SK-N-SH treated with all-trans-retinoic acid at 6 μM for 48 hours (cell line): ENCODE measurements at regions not wholly inside any gene's neighbourhood (a gene's known extent, or its start where the extent isn't known, plus 50 kb on each side); places are given as distances from the start of the nearest gene placed in this dataset.

ENCODE experiments used
- ATAC-seq: fragments of 200-7000 bp; cut with Tn5 transposase; 3 replicates; pipeline ENCODE4 v1.9.1; 2020; ENCODE audit warnings: mild to moderate bottlenecking, moderate library complexity
- BACH2 ChIP-seq: fragments of 250-450 bp; sonication (Bioruptor Pico); IDR thresholded peaks from 2 replicates; pipeline ENCODE4 v1.9.0; 2021; ENCODE audit warnings: mild to moderate bottlenecking, borderline replicate concordance
- CREB5 ChIP-seq: fragments of 250-450 bp; sonication (Bioruptor Pico); IDR thresholded peaks from 2 replicates; pipeline ENCODE4 v1.5.1; 2020; ENCODE audit warnings: low read depth, mild to moderate bottlenecking, moderate library complexity
- CSDC2 ChIP-seq: fragments of 250-450 bp; sonication (Bioruptor Pico); IDR thresholded peaks from 2 replicates; pipeline ENCODE4 v1.5.0; 2020; ENCODE audit warnings: mild to moderate bottlenecking, moderate library complexity
- ESRRG ChIP-seq: fragments of 250-450 bp; sonication (Bioruptor Pico); IDR thresholded peaks from 2 replicates; pipeline ENCODE4 v1.6.1; 2021; ENCODE audit warnings: mild to moderate bottlenecking
- OSR1 ChIP-seq: fragments of 250-450 bp; sonication (Bioruptor Pico); IDR thresholded peaks from 2 replicates; pipeline ENCODE4 v1.8.0; 2022; ENCODE audit warnings: moderate library complexity, mild to moderate bottlenecking, inconsistent platforms
- POU6F1 ChIP-seq: fragments of 250-450 bp; sonication (Bioruptor Pico); IDR thresholded peaks from 2 replicates; pipeline ENCODE4 v1.8.0; 2021; ENCODE audit warnings: low read depth, mild to moderate bottlenecking, moderate library complexity, borderline replicate concordance
- PPARA ChIP-seq: fragments of 250-450 bp; sonication (Bioruptor Pico); IDR thresholded peaks from 2 replicates; pipeline ENCODE4 v1.5.0; 2020; ENCODE audit warnings: mild to moderate bottlenecking, borderline replicate concordance
- RARB ChIP-seq: fragments of 250-450 bp; sonication (Bioruptor Pico); IDR thresholded peaks from 2 replicates; pipeline ENCODE4 v1.8.0; 2021; ENCODE audit warnings: mild to moderate bottlenecking, moderate library complexity
- SNAI2 ChIP-seq: fragments of 250-450 bp; sonication (Bioruptor Pico); IDR thresholded peaks from 2 replicates; pipeline ENCODE4 v1.5.0; 2020; ENCODE audit warnings: mild to moderate bottlenecking, moderate library complexity
- TCF4 ChIP-seq: fragments of 250-450 bp; sonication (Bioruptor Pico); IDR thresholded peaks from 2 replicates; pipeline ENCODE4 v1.8.0; 2021; ENCODE audit warnings: mild to moderate bottlenecking, moderate library complexity, borderline replicate concordance
- TOX ChIP-seq: fragments of 250-450 bp; sonication (Bioruptor Pico); IDR thresholded peaks from 2 replicates; pipeline ENCODE4 v1.8.0; 2021; ENCODE audit warnings: mild to moderate bottlenecking, moderate library complexity, borderline replicate concordance
- TSHZ2 ChIP-seq: fragments of 250-450 bp; sonication (Bioruptor Pico); IDR thresholded peaks from 2 replicates; pipeline ENCODE4 v1.5.0; 2020; ENCODE audit warnings: mild to moderate bottlenecking, moderate library complexity
- ZC3H10 ChIP-seq: fragments of 250-450 bp; sonication (Bioruptor Pico); IDR thresholded peaks from 2 replicates; pipeline ENCODE4 v1.5.1; 2021; ENCODE audit warnings: mild to moderate bottlenecking, moderate library complexity
- ZFP3 ChIP-seq: fragments of 250-450 bp; sonication (Bioruptor Pico); IDR thresholded peaks from 2 replicates; pipeline ENCODE4 v1.5.0; 2020; ENCODE audit warnings: mild to moderate bottlenecking, moderate library complexity
- ZFP30 ChIP-seq: fragments of 450-650 bp; formaldehyde crosslinking; IDR thresholded peaks from 2 replicates; pipeline ENCODE4 v1.5.0; 2022; ENCODE audit warnings: mild to moderate bottlenecking, moderate library complexity
- ZNF70 ChIP-seq: fragments of 450-650 bp; formaldehyde crosslinking; IDR thresholded peaks from 2 replicates; pipeline ENCODE4 v1.5.0; 2020; ENCODE audit warnings: mild to moderate bottlenecking, moderate library complexity
- ZNF8 ChIP-seq: fragments of 450-650 bp; formaldehyde crosslinking; IDR thresholded peaks from 2 replicates; pipeline ENCODE4 v1.5.0; 2020; ENCODE audit warnings: mild to moderate bottlenecking, moderate library complexity
- TF ChIP-seq, protein P1 (sequence below): fragments of 250-450 bp; sonication (Bioruptor Pico); IDR thresholded peaks from 2 replicates; pipeline ENCODE4 v1.5.1; 2021; ENCODE audit warnings: mild to moderate bottlenecking, moderate library complexity
- TF ChIP-seq, protein P2 (sequence below): fragments of 250-450 bp; sonication (Bioruptor Pico); IDR thresholded peaks from 2 replicates; pipeline ENCODE4 v1.8.0; 2020; ENCODE audit warnings: mild to moderate bottlenecking, moderate library complexity, borderline replicate concordance

GRCh38 chr1:90370686-90371447, 346.2 kb downstream of the BARHL2 start:
- TF ChIP-seq TSHZ2 (CRISPR knock-in tag), result no peak
- TF ChIP-seq ZC3H10, result no peak
- no peak for TF ChIP-seq BACH2 (CRISPR knock-in tag)
- TF ChIP-seq ESRRG (CRISPR knock-in tag), result no peak
- TF ChIP-seq, protein P1, sequence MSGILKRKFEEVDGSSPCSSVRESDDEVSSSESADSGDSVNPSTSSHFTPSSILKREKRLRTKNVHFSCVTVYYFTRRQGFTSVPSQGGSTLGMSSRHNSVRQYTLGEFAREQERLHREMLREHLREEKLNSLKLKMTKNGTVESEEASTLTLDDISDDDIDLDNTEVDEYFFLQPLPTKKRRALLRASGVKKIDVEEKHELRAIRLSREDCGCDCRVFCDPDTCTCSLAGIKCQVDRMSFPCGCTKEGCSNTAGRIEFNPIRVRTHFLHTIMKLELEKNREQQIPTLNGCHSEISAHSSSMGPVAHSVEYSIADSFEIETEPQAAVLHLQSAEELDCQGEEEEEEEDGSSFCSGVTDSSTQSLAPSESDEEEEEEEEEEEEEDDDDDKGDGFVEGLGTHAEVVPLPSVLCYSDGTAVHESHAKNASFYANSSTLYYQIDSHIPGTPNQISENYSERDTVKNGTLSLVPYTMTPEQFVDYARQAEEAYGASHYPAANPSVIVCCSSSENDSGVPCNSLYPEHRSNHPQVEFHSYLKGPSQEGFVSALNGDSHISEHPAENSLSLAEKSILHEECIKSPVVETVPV (CRISPR knock-in tag), result no peak
- no peak for TF ChIP-seq CSDC2 (CRISPR knock-in tag)
- no peak for TF ChIP-seq ZNF8 (CRISPR knock-in tag)
- no peak for TF ChIP-seq PPARA (CRISPR knock-in tag)
- no peak for TF ChIP-seq CREB5
- TF ChIP-seq TCF4 (CRISPR knock-in tag), result no peak
- TF ChIP-seq OSR1 (CRISPR knock-in tag), result no peak
- no peak for TF ChIP-seq SNAI2 (CRISPR knock-in tag)
- TF ChIP-seq POU6F1, result no peak
- no peak for TF ChIP-seq ZFP30 (CRISPR knock-in tag)
- no peak for TF ChIP-seq RARB
- ATAC-seq, result no peak

- ATAC-seq, result no peak
- TF ChIP-seq SNAI2 (CRISPR knock-in tag), result no peak
- TF ChIP-seq ZFP3 (CRISPR knock-in tag), result no peak
- TF ChIP-seq, protein P2, sequence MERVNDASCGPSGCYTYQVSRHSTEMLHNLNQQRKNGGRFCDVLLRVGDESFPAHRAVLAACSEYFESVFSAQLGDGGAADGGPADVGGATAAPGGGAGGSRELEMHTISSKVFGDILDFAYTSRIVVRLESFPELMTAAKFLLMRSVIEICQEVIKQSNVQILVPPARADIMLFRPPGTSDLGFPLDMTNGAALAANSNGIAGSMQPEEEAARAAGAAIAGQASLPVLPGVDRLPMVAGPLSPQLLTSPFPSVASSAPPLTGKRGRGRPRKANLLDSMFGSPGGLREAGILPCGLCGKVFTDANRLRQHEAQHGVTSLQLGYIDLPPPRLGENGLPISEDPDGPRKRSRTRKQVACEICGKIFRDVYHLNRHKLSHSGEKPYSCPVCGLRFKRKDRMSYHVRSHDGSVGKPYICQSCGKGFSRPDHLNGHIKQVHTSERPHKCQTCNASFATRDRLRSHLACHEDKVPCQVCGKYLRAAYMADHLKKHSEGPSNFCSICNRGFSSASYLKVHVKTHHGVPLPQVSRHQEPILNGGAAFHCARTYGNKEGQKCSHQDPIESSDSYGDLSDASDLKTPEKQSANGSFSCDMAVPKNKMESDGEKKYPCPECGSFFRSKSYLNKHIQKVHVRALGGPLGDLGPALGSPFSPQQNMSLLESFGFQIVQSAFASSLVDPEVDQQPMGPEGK (CRISPR knock-in tag), result no peak
- no peak for TF ChIP-seq PPARA (CRISPR knock-in tag)
- TF ChIP-seq TCF4 (CRISPR knock-in tag), result no peak
- TF ChIP-seq ZFP30 (CRISPR knock-in tag), result no peak
- TF ChIP-seq ZC3H10, result no peak
- no peak for TF ChIP-seq ZNF70 (CRISPR knock-in tag)
- TF ChIP-seq, protein P1 (CRISPR knock-in tag), result no peak
- TF ChIP-seq CREB5, result no peak
- TF ChIP-seq ZNF8 (CRISPR knock-in tag), result no peak
- TF ChIP-seq TOX (CRISPR knock-in tag), result no peak
- no peak for TF ChIP-seq TSHZ2 (CRISPR knock-in tag)
Observed at GRCh38 chr1:90362163-90362562, 354.9 kb downstream of the BARHL2 start.
